GM10248 (cell line): ENCODE measurements at regions not wholly inside any gene's neighbourhood (a gene's known extent, or its start where the extent isn't known, plus 50 kb on each side); places are given as distances from the start of the nearest gene placed in this dataset.

ENCODE experiments used
- CTCF ChIA-PET: fragments of 300-600 bp; sonication (Branson Sonifier 250); formaldehyde crosslinking; extraction: SDS; loops from one replicate; lab custom pipeline; 2021; ENCODE audit warnings: antibody characterized with exemption; lab: Yijun Ruan, JAX
- POLR2A ChIA-PET: fragments of 350-650 bp; sonication (Branson Sonifier 250); formaldehyde crosslinking; extraction: SDS; loops from one replicate; lab custom pipeline; 2020; ENCODE audit warnings: antibody characterized with exemption; lab: Yijun Ruan, JAX
- DNase-seq: peaks from one replicate; pipeline ENCODE4 v3.0.0; 2012; ENCODE audit errors: extremely low spot score
- CTCF ChIP-seq: IDR thresholded peaks from 2 replicates; pipeline ENCODE4 v1.5.1; 2012; ENCODE audit warnings: mild to moderate bottlenecking, low read depth; ENCODE audit errors: extremely low read depth, missing control alignments, control extremely low read depth

- ChIA-PET POLR2A (no interaction called here), CTCF (no interaction called here)
- no peak for DNase-seq
- TF ChIP-seq CTCF, result no peak
These were observed 157.0 kb downstream of the CBLL2 start for GRCh38 chrX:22429704-22430103.

GRCh38 chrX:22430701-22431100 is 158.0 kb downstream of the CBLL2 start:
- ChIA-PET POLR2A (no interaction called here), CTCF (interaction anchor here (0.8 kb wide), 1 partner anchor 56 kb away, joined by 4 read pairs; no protein-coding TSS in a partner anchor)
- no peak for TF ChIP-seq CTCF

GRCh38 chrX:22433292-22434070 is 160.8 kb downstream of the CBLL2 start:
- CTCF ChIA-PET, result no interaction called here
- DNase-seq, result no peak
- TF ChIP-seq CTCF, result no peak
- POLR2A ChIA-PET, result no interaction called here

More at GRCh38 chrX:22430701-22431100, 158.0 kb downstream of the CBLL2 start:
- no peak for DNase-seq

- DNase-seq, result no peak
- ChIA-PET POLR2A (no interaction called here), CTCF (interaction anchor here (1.3 kb wide), 1 partner anchor 9 kb away, joined by 4 read pairs; no protein-coding TSS in a partner anchor)
These were observed 173.2 kb downstream of the CBLL2 start for GRCh38 chrX:22445880-22446279.

GRCh38 chrX:22462959-22463358 is 190.2 kb downstream of the CBLL2 start:
- CTCF ChIA-PET, result no interaction called here
- POLR2A ChIA-PET, result no interaction called here
- TF ChIP-seq CTCF, result no peak
- no peak for DNase-seq

More at GRCh38 chrX:22445880-22446279, 173.2 kb downstream of the CBLL2 start:
- no peak for TF ChIP-seq CTCF

- no peak for DNase-seq
- no peak for TF ChIP-seq CTCF
- POLR2A ChIA-PET, result no interaction called here
- CTCF ChIA-PET, result no interaction called here
These were observed 194.9 kb downstream of the CBLL2 start for GRCh38 chrX:22467571-22467970.
